Endothelial cell of umbilical vein (primary cell): ENCODE measurements at regions not wholly inside any gene's neighbourhood (a gene's known extent, or its start where the extent isn't known, plus 50 kb on each side); places are given as distances from the start of the nearest gene placed in this dataset.

Source experiments
- BruUV-seq: library from RNA; stranded (reverse); fragments of 400-500 nt; replicated peaks from 2 replicates; lab custom pipeline; 2021; lab: Mats Ljungman, UMichigan
- CTCF ChIA-PET: fragments of 300-600, 350-600 bp; sonication (Branson Sonifier 250); formaldehyde crosslinking; loops from one replicate; lab custom pipeline; 2021; ENCODE audit warnings: antibody characterized with exemption, inconsistent platforms; lab: Charles Lee
- POLR2A ChIA-PET: fragments of 300-600, 350-600 bp; sonication (Branson Sonifier 250); formaldehyde crosslinking; loops from one replicate; lab custom pipeline; 2021; ENCODE audit warnings: antibody characterized with exemption, inconsistent platforms; lab: Charles Lee
- DNase-seq: peaks from one replicate; pipeline ENCODE4 v3.0.0-alpha.2; 2011; ENCODE audit warnings: low read depth, low spot score
- FAIRE-seq: peaks from 2 replicates; lab custom pipeline; 2011; peaks lifted over from hg19 to GRCh38; lab: Jason Lieb, UNC
- H2AFZ ChIP-seq: 2 replicates; pipeline ENCODE4 v1.6.0; 2012; ENCODE audit warnings: low read depth, low read length, control low read depth, inconsistent platforms
- H3K27ac ChIP-seq: 2 replicates; pipeline ENCODE4 v1.5.1; 2011; ENCODE audit warnings: low read depth, mild to moderate bottlenecking, control low read depth, low read length, moderate library complexity; ENCODE audit not compliant: insufficient read depth
- H3K27me3 ChIP-seq, 2 experiments: 2 replicates each; pipeline versions ENCODE4 v1.6.0 to v1.6.1; 2011; ENCODE audit warnings: low read length in 2 of 2, mixed read lengths in 1 of 2; ENCODE audit not compliant: control insufficient read depth in 2 of 2, insufficient read depth in 2 of 2
- H3K36me3 ChIP-seq, 2 experiments: 2 replicates in 1 of 2; 3 replicates in 1 of 2; pipeline ENCODE4 v1.5.1; 2011; ENCODE audit warnings: low read length in 2 of 2, mild to moderate bottlenecking in 1 of 2, moderate library complexity in 1 of 2; ENCODE audit not compliant: control insufficient read depth in 2 of 2, insufficient read depth in 2 of 2; ENCODE audit errors: extremely low read depth in 1 of 2
- H3K4me1 ChIP-seq: 3 replicates; pipeline ENCODE4 v1.5.1; 2011; ENCODE audit warnings: mild to moderate bottlenecking, low read length; ENCODE audit not compliant: control insufficient read depth, insufficient read depth; ENCODE audit errors: extremely low read depth
- H3K4me2 ChIP-seq: 2 replicates; pipeline ENCODE4 v1.6.1; 2011; ENCODE audit warnings: low read length, control low read depth, mixed read lengths; ENCODE audit not compliant: insufficient read depth
- H3K4me3 ChIP-seq, 3 experiments: fragments of 200-600 bp in 1 of 3; sonication (generic), shearing (Covaris generic) in 1 of 3; replicated peaks in 1 of 3; 2 replicates each; pipeline ENCODE4 v1.5.1; 2011 to 2016; ENCODE audit warnings: control low read depth in 3 of 3, low read length in 3 of 3, mild to moderate bottlenecking in 2 of 3, inconsistent platforms in 1 of 3, low read depth in 1 of 3, moderate library complexity in 1 of 3; ENCODE audit not compliant: insufficient read depth in 1 of 3
- H3K79me2 ChIP-seq: 2 replicates; pipeline ENCODE4 v1.6.0; 2012; ENCODE audit warnings: low read length, inconsistent platforms; ENCODE audit not compliant: control insufficient read depth, insufficient read depth
- H3K9ac ChIP-seq: replicated peaks from 2 replicates; pipeline ENCODE3; 2011; ENCODE audit warnings: low read length, control low read depth; ENCODE audit not compliant: insufficient read depth; ENCODE audit errors: extremely low read depth
- H3K9me1 ChIP-seq: replicated peaks from 3 replicates; pipeline ENCODE4 v1.6.0; 2011; ENCODE audit warnings: mild to moderate bottlenecking, low read length; ENCODE audit not compliant: control insufficient read depth, insufficient read depth; ENCODE audit errors: extremely low read depth
- H3K9me3 ChIP-seq: replicated peaks from 2 replicates; pipeline ENCODE4 v1.5.1; 2012; ENCODE audit warnings: low read length, inconsistent platforms; ENCODE audit not compliant: control insufficient read depth, insufficient read depth
- H4K20me1 ChIP-seq: replicated peaks from 2 replicates; pipeline ENCODE3; 2011; ENCODE audit warnings: mild to moderate bottlenecking, low read length; ENCODE audit not compliant: control insufficient read depth, insufficient read depth; ENCODE audit errors: extremely low read depth
- CTCF ChIP-seq, 2 donors: IDR thresholded peaks; 1 replicate in 1 of 2; 2 replicates in 1 of 2; pipeline ENCODE4 v1.5.1; 2011; ENCODE audit warnings: low read length in 2 of 2, mild to moderate bottlenecking in 2 of 2, moderate library complexity in 2 of 2, control low read depth in 1 of 2, inconsistent platforms in 1 of 2, low read depth in 1 of 2; ENCODE audit not compliant: insufficient read depth in 1 of 2; ENCODE audit errors: extremely low read depth in 1 of 2
- EZH2 ChIP-seq: IDR thresholded peaks from 2 replicates; pipeline ENCODE4 v1.6.1; 2012; ENCODE audit warnings: borderline replicate concordance, low read depth, mild to moderate bottlenecking, moderate library complexity, low read length, inconsistent platforms; ENCODE audit not compliant: severe bottlenecking
- FOS ChIP-seq: IDR thresholded peaks from 2 replicates; pipeline ENCODE4 v1.6.1; 2011; ENCODE audit warnings: mild to moderate bottlenecking, low read length, moderate library complexity, borderline replicate concordance; ENCODE audit not compliant: insufficient read depth
- GATA2 ChIP-seq: IDR thresholded peaks from 2 replicates; pipeline ENCODE4 v1.7.0; 2011; ENCODE audit warnings: low read depth, mild to moderate bottlenecking, moderate library complexity, mixed read lengths, low read length; ENCODE audit not compliant: insufficient read length, insufficient read depth
- JUN ChIP-seq: IDR thresholded peaks from 2 replicates; pipeline ENCODE4 v1.6.1; 2011; ENCODE audit warnings: borderline replicate concordance, low read depth; ENCODE audit not compliant: insufficient read length, insufficient read depth
- MYC ChIP-seq: IDR thresholded peaks from one replicate; pipeline ENCODE4 v1.6.1; 2011; ENCODE audit warnings: mild to moderate bottlenecking, low read depth, low read length
- POLR2A ChIP-seq: IDR thresholded peaks from 2 replicates; pipeline ENCODE4 v1.6.1; 2012; ENCODE audit warnings: low read depth, mild to moderate bottlenecking, control low read depth, low read length
- POLR2AphosphoS5 ChIP-seq: IDR thresholded peaks from 2 replicates; pipeline ENCODE4 v1.6.1; 2012; ENCODE audit warnings: low read depth, mild to moderate bottlenecking, control low read depth, low read length, moderate library complexity; ENCODE audit not compliant: insufficient read depth
- dilution Hi-C: fragments of 300-500 bp; cut with MboI; formaldehyde crosslinking; loops from one replicate; pipeline ENCODE4 v1.15.0; 2019; ENCODE audit warnings: low sequenced_read_pairs; ENCODE audit not compliant: extremely low pct_ligation_motif_present
- intact Hi-C: fragments of 100-400 bp; cut with micrococcal nuclease; formaldehyde crosslinking; loops from one replicate; pipeline ENCODE4 v1.10.0; 2022
- TF ChIP-seq, protein P1 (sequence below): IDR thresholded peaks from 2 replicates; pipeline ENCODE4 v1.6.1; 2011; ENCODE audit not compliant: insufficient read depth, insufficient read length

DNA sequence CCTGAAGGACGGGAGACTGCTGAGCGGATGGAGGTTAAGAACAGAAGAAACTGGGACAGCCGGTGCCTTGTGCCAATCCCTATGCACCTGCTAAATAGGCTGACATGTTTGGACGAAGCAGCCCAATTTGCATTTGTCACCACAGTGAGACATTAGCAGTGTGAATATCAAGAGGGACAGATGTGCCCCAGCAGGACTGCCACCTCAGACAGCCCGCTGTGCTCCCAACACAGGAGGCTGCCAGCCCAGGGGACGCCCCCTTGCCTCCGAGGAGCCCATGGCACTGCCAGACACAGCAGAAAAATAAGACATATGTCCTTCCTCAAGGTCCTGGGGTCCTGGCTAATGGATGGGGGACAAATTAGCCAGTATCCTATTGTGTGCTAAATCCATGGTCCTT is 306.7 kb upstream of the POU3F3 start:
- Histone ChIP-seq H3K4me3 (no peak overlapping the region), H3K4me1 (no peaks in the 10 kb centered on the region), H3K27ac (no peak overlapping the region), H3K9ac (no peak overlapping the region), H3K4me2 (no peak overlapping the region), H3K36me3 (no peaks in the 10 kb centered on the region), H3K9me3 (no peaks in the 10 kb centered on the region), H3K27me3 (no peaks in the 10 kb centered on the region), H3K79me2 (no peaks in the 10 kb centered on the region), H3K9me1 (no peaks in the 10 kb centered on the region), H2AFZ (no peak overlapping the region), H4K20me1 (no peaks in the 10 kb centered on the region)
- DNase-seq = no peak
- intact Hi-C loops (no loop called here), dilution Hi-C loops (no loop called here)
- no TSS peak for BruUV-seq
- ChIA-PET POLR2A (no interaction called here), CTCF (no interaction called here)
- TF ChIP-seq EZH2 (no peak), JUN (no peak), MYC (no peak), FOS (no peak), POLR2AphosphoS5 (no peak), GATA2 (no peak), CTCF (IDR thresholded peaks at IDR 0.05; ENCODE audit: extremely low read depth in 1 of 2, insufficient read depth in 1 of 2, low read depth in 1 of 2, low read length in 2 of 2) (no peak), POLR2A (no peak)
- TF ChIP-seq, protein P1, sequence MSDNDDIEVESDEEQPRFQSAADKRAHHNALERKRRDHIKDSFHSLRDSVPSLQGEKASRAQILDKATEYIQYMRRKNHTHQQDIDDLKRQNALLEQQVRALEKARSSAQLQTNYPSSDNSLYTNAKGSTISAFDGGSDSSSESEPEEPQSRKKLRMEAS = no peak
- FAIRE-seq = no peak
